Stomach (tissue), 8 donors: ENCODE measurements at regions not wholly inside any gene's neighbourhood (a gene's known extent, or its start where the extent isn't known, plus 50 kb on each side); places are given as distances from the start of the nearest gene placed in this dataset.

Source experiments
- DNase-seq, 2 donors: peaks; one replicate each; pipeline versions ENCODE4 v3.0.0 to v3.0.0-alpha.2; 2013 to 2019
- H3K27ac ChIP-seq, 5 donors: fragments of 200-600 bp in 4 of 5; sonication (generic) in 4 of 5; one replicate each; pipeline ENCODE4 v1.5.1; 2013 to 2019; ENCODE audit warnings: mild to moderate bottlenecking in 1 of 5, moderate library complexity in 1 of 5
- H3K27me3 ChIP-seq, 3 donors: fragments of 200-600 bp; sonication (generic); one replicate each; pipeline ENCODE4 v1.5.1; 2017 to 2019; ENCODE audit warnings: mixed run types in 1 of 3
- H3K36me3 ChIP-seq, 4 donors: fragments of 200-600 bp; sonication (generic); 1 replicate in 3 of 4; 2 replicates in 1 of 4; pipeline ENCODE4 v1.5.1; 2016 to 2019
- H3K4me1 ChIP-seq, 4 donors: fragments of 200-600 bp; sonication (generic); one replicate each; pipeline ENCODE4 v1.5.1; 2016 to 2019
- H3K4me3 ChIP-seq, 4 donors: fragments of 200-600 bp; sonication (generic) in 3 of 4; one replicate each; pipeline ENCODE4 v1.5.1; 2016 to 2019; ENCODE audit warnings: mild to moderate bottlenecking in 1 of 4
- H3K9me3 ChIP-seq, 4 donors: fragments of 200-600 bp; sonication (generic); one replicate each; pipeline ENCODE4 v1.5.1; 2016 to 2019
- CTCF ChIP-seq, 7 experiments: fragments of 450-650 bp in 4 of 7; fragments of 200-600 bp in 3 of 7; sonication (generic) in 3 of 7; IDR thresholded peaks; one replicate each; pipeline ENCODE4 v1.5.1; 2016 to 2019; ENCODE audit warnings: antibody characterized with exemption in 7 of 7, control low read depth in 2 of 7, mild to moderate bottlenecking in 1 of 7
- EP300 ChIP-seq: sonication (generic); formaldehyde crosslinking; IDR thresholded peaks from one replicate; pipeline ENCODE4 v1.6.1; 2017; ENCODE audit warnings: antibody characterized with exemption
- POLR2A ChIP-seq, 4 donors: fragments of 450-650 bp; IDR thresholded peaks; one replicate each; pipeline ENCODE4 v1.6.1; 2016; ENCODE audit warnings: antibody characterized with exemption in 4 of 4, control low read depth in 2 of 4, mild to moderate bottlenecking in 1 of 4, moderate library complexity in 1 of 4
- POLR2AphosphoS5 ChIP-seq, 3 donors: sonication (generic); formaldehyde crosslinking; IDR thresholded peaks; one replicate each; pipeline ENCODE4 v1.6.1; 2016; ENCODE audit warnings: antibody characterized with exemption in 3 of 3
- WGBS, 5 donors: extraction: QIAGEN DNeasy Blood & Tissue Kit in 3 of 5; methylation state at CpG; one replicate each; pipeline versions ENCODE4 v1.1.5 to v1.1.7; 2013 to 2018; 5-methylcytosine and 5-hydroxymethylcytosine counted together
- intact Hi-C: fragments of 100-400 bp; cut with DNase I; formaldehyde crosslinking; loops from one replicate; pipeline ENCODE4 v1.15.1; 2023; ENCODE audit warnings: low total_unique reads
- donor health status: healthy with polysubstance abuse.
- donor health status: Bipolar disorder and iron deficiency.
- donor health status: healthy.

GRCh38 chr18:28903306-28903705 lies 726.4 kb upstream of the CDH2 start:
- 32 to 94% (median 48%) methylated on average over 1 of the region's 1 CpG for WGBS, 5 donors
- no peak for DNase-seq
- Histone ChIP-seq H3K4me3 (no peak overlapping the region), H3K27ac (no peak overlapping the region), H3K36me3 (no peaks in the 10 kb centered on the region), H3K27me3 (no peaks in the 10 kb centered on the region), H3K4me1 (no peaks in the 10 kb centered on the region), H3K9me3 (peaks cover 0 to 5% (median 0%) of the 10 kb centered on the region in 4 donors)
- TF ChIP-seq EP300 (no peak), POLR2A (IDR thresholded peaks at IDR 0.05) (no peak), POLR2AphosphoS5 (IDR thresholded peaks at IDR 0.05) (no peak), CTCF (IDR thresholded peaks at IDR 0.05) (no peak)
- intact Hi-C loops: no loop called here

- no peaks in the 10 kb centered on the region for H3K36me3 ChIP-seq
- H3K9me3 ChIP-seq: peaks cover 0 to 5% (median 0%) of the 10 kb centered on the region in 4 donors
- no peak overlapping the region for H3K4me3 ChIP-seq
- TF ChIP-seq EP300: no peak
- TF ChIP-seq POLR2AphosphoS5 (IDR thresholded peaks at IDR 0.05): no peak
- TF ChIP-seq POLR2A (IDR thresholded peaks at IDR 0.05): no peak
- no peak for TF ChIP-seq CTCF (IDR thresholded peaks at IDR 0.05)
- no peaks in the 10 kb centered on the region for H3K4me1 ChIP-seq
- H3K27me3 ChIP-seq: no peaks in the 10 kb centered on the region
- WGBS, 5 donors: 52 to 54% (median 53%) methylated on average over 3 of the region's 3 CpGs
- intact Hi-C loops: no loop called here
- no peak for DNase-seq
- H3K27ac ChIP-seq: no peak overlapping the region
Observed at GRCh38 chr18:28890791-28891190, 713.9 kb upstream of the CDH2 start.

- H3K4me3 ChIP-seq: no peak overlapping the region
- intact Hi-C loops: no loop called here
- H3K36me3 ChIP-seq: no peaks in the 10 kb centered on the region
- 88 to 95% (median 95%) methylated on average over 1 of the region's 1 CpG for WGBS, 5 donors
- no peak overlapping the region for H3K27ac ChIP-seq
- no peaks in the 10 kb centered on the region for H3K4me1 ChIP-seq
- H3K9me3 ChIP-seq: peaks cover 0 to 3% (median 0%) of the 10 kb centered on the region in 4 donors
- DNase-seq: no peak
- TF ChIP-seq POLR2AphosphoS5 (IDR thresholded peaks at IDR 0.05) (no peak), CTCF (IDR thresholded peaks at IDR 0.05) (no peak), POLR2A (IDR thresholded peaks at IDR 0.05) (no peak), EP300 (no peak)
- H3K27me3 ChIP-seq: no peaks in the 10 kb centered on the region
Observed at GRCh38 chr18:28884304-28884703, 707.4 kb upstream of the CDH2 start.

GRCh38 chr18:28880856-28881255 lies 703.9 kb upstream of the CDH2 start:
- no peak overlapping the region for H3K4me3 ChIP-seq
- no peaks in the 10 kb centered on the region for H3K27me3 ChIP-seq
- no peak for DNase-seq
- H3K36me3 ChIP-seq: no peaks in the 10 kb centered on the region
- 84 to 93% (median 90%) methylated on average over 4 of the region's 4 CpGs for WGBS, 5 donors
- TF ChIP-seq CTCF (IDR thresholded peaks at IDR 0.05): no peak
- no peak for TF ChIP-seq POLR2A (IDR thresholded peaks at IDR 0.05)
- no peak for TF ChIP-seq EP300
- no peak for TF ChIP-seq POLR2AphosphoS5 (IDR thresholded peaks at IDR 0.05)
- no peaks in the 10 kb centered on the region for H3K4me1 ChIP-seq
- intact Hi-C loops: no loop called here
- H3K9me3 ChIP-seq: peaks cover 0 to 3% (median 0%) of the 10 kb centered on the region in 4 donors
- H3K27ac ChIP-seq: no peak overlapping the region
